D721Med (cell line): ENCODE measurements at regions not wholly inside any gene's neighbourhood (a gene's known extent, or its start where the extent isn't known, plus 50 kb on each side); places are given as distances from the start of the nearest gene placed in this dataset.

Experiments
- DNase-seq: peaks from one replicate; pipeline ENCODE4 v3.0.0; 2011; ENCODE audit warnings: low spot score; ENCODE audit not compliant: insufficient read length
- FAIRE-seq: peaks from 2 replicates; lab custom pipeline; 2011; peaks lifted over from hg19 to GRCh38; lab: Jason Lieb, UNC
- CTCF ChIP-seq: IDR thresholded peaks from 2 replicates; pipeline ENCODE4 v1.5.1; 2012; ENCODE audit warnings: mild to moderate bottlenecking, control low read depth; ENCODE audit not compliant: insufficient read depth; ENCODE audit errors: missing control alignments

- no peak for TF ChIP-seq CTCF
- FAIRE-seq: no peak
- no peak for DNase-seq
Measured at GRCh38 chr11:103547691-103548090, 438.5 kb downstream of the DYNC2H1 start.

- DNase-seq: no peak
- peak; percentile 55 for FAIRE-seq
- no peak for TF ChIP-seq CTCF
Measured at GRCh38 chr11:103548838-103549237, 439.6 kb downstream of the DYNC2H1 start.

GRCh38 chr11:103550811-103551210 lies 441.6 kb downstream of the DYNC2H1 start:
- no peak for TF ChIP-seq CTCF
- DNase-seq: no peak
- no peak for FAIRE-seq

GRCh38 chr11:103552086-103552485 lies 442.9 kb downstream of the DYNC2H1 start:
- FAIRE-seq: no peak
- no peak for TF ChIP-seq CTCF
- no peak for DNase-seq

- TF ChIP-seq CTCF: no peak
- no peak for FAIRE-seq
- DNase-seq: no peak
Measured at GRCh38 chr11:103556171-103556570, 446.9 kb downstream of the DYNC2H1 start.

GRCh38 chr11:103566116-103566515 lies 456.9 kb downstream of the DYNC2H1 start:
- FAIRE-seq (no peak), DNase-seq (no peak)
- no peak for TF ChIP-seq CTCF

- no peak for TF ChIP-seq CTCF
- no peak for FAIRE-seq
- DNase-seq: no peak
Measured at GRCh38 chr11:103581760-103582159, 454.7 kb upstream of the DDI1 start.
